IMR-90 (cell line): ENCODE measurements at regions not wholly inside any gene's neighbourhood (a gene's known extent, or its start where the extent isn't known, plus 50 kb on each side); places are given as distances from the start of the nearest gene placed in this dataset.

Experiments used
- ATAC-seq: fragments of 200-7000 bp; cut with Tn5 transposase; 2 replicates; pipeline ENCODE4 v1.9.1; 2020; ENCODE audit warnings: low read depth, mild to moderate bottlenecking, moderate library complexity
- BruUV-seq: library from RNA; stranded (reverse); fragments of 400-500 nt; replicated peaks from 2 replicates; lab custom pipeline; 2021; lab: Mats Ljungman, UMichigan
- CTCF ChIA-PET: fragments of 300-600 bp; formaldehyde crosslinking; extraction: SDS; loops from one replicate; lab custom pipeline; 2021; ENCODE audit warnings: antibody characterized with exemption; lab: Yijun Ruan, JAX
- POLR2A ChIA-PET: fragments of 300-600 bp; sonication (Branson Sonifier 250); formaldehyde crosslinking; loops from one replicate; lab custom pipeline; 2022; ENCODE audit warnings: antibody characterized with exemption; ENCODE audit not compliant: unreplicated experiment; lab: Charles Lee
- DNase-seq: peaks from one replicate; pipeline ENCODE4 v3.0.0; 2013
- H2AFZ ChIP-seq: replicated peaks from 2 replicates; pipeline ENCODE3; 2013; ENCODE audit warnings: low read length, mild to moderate bottlenecking; ENCODE audit not compliant: poor library complexity
- H2AK5ac ChIP-seq: 2 replicates; pipeline ENCODE4 v1.6.1; 2013; ENCODE audit warnings: low read depth, low read length, inconsistent platforms
- H2AK9ac ChIP-seq: replicated peaks from 2 replicates; pipeline ENCODE3; 2013; ENCODE audit warnings: mild to moderate bottlenecking, low read depth, low read length, moderate library complexity; ENCODE audit not compliant: poor library complexity
- H2BK120ac ChIP-seq: 2 replicates; pipeline ENCODE4 v1.6.1; 2013; ENCODE audit warnings: low read depth, low read length, inconsistent platforms
- H2BK15ac ChIP-seq: 3 replicates; pipeline ENCODE4 v1.6.1; 2013; ENCODE audit warnings: low read depth, low read length, inconsistent platforms
- H2BK20ac ChIP-seq: 2 replicates; pipeline ENCODE4 v1.6.1; 2013; ENCODE audit warnings: low read depth, mild to moderate bottlenecking, inconsistent platforms, low read length, moderate library complexity
- H2BK5ac ChIP-seq: 2 replicates; pipeline ENCODE4 v1.6.1; 2013; ENCODE audit warnings: mild to moderate bottlenecking, low read depth, low read length, inconsistent platforms; ENCODE audit not compliant: poor library complexity, severe bottlenecking
- H3K14ac ChIP-seq: replicated peaks from 2 replicates; pipeline ENCODE4 v1.6.1; 2013; ENCODE audit warnings: low read depth, low read length, inconsistent platforms
- H3K18ac ChIP-seq: 2 replicates; pipeline ENCODE4 v1.6.1; 2013; ENCODE audit warnings: low read depth, low read length, control low read depth
- H3K23ac ChIP-seq: 2 replicates; pipeline ENCODE4 v1.6.1; 2013; ENCODE audit warnings: low read depth, low read length, inconsistent platforms
- H3K27ac ChIP-seq: 2 replicates; pipeline ENCODE4 v1.5.1; 2013; ENCODE audit warnings: mild to moderate bottlenecking, control low read depth, low read length; ENCODE audit not compliant: insufficient read depth
- H3K27me3 ChIP-seq: 2 replicates; pipeline ENCODE4 v1.6.1; 2013; ENCODE audit warnings: low read length; ENCODE audit not compliant: control insufficient read depth, insufficient read depth
- H3K36me3 ChIP-seq: 2 replicates; pipeline ENCODE4 v1.6.1; 2013; ENCODE audit warnings: low read length, mixed read lengths; ENCODE audit not compliant: control insufficient read depth, insufficient read depth
- H3K4ac ChIP-seq: 2 replicates; pipeline ENCODE4 v1.6.1; 2013; ENCODE audit warnings: low read depth, low read length, inconsistent platforms
- H3K4me1 ChIP-seq: 2 replicates; pipeline ENCODE4 v1.6.1; 2013; ENCODE audit warnings: low read length, mixed read lengths; ENCODE audit not compliant: control insufficient read depth, insufficient read depth
- H3K4me2 ChIP-seq: 2 replicates; pipeline ENCODE4 v1.6.1; 2013; ENCODE audit warnings: low read depth, mild to moderate bottlenecking, control low read depth, low read length, moderate library complexity
- H3K4me3 ChIP-seq: 2 replicates; pipeline ENCODE4 v1.5.1; 2013; ENCODE audit warnings: low read depth, mild to moderate bottlenecking, control low read depth, low read length, moderate library complexity; ENCODE audit not compliant: insufficient read depth
- H3K56ac ChIP-seq: 2 replicates; pipeline ENCODE4 v1.6.1; 2013; ENCODE audit warnings: low read length, inconsistent platforms; ENCODE audit not compliant: insufficient read depth; ENCODE audit errors: extremely low read depth
- H3K79me1 ChIP-seq, 2 experiments: 2 replicates each; pipeline ENCODE4 v1.6.1; 2013; ENCODE audit warnings: low read length in 2 of 2, inconsistent platforms in 1 of 2, low read depth in 1 of 2
- H3K9ac ChIP-seq: 2 replicates; pipeline ENCODE4 v1.6.1; 2013; ENCODE audit warnings: low read depth, low read length, control low read depth
- H3K9me1 ChIP-seq: 2 replicates; pipeline ENCODE4 v1.6.1; 2013; ENCODE audit warnings: low read length, inconsistent platforms; ENCODE audit not compliant: insufficient read depth
- H3K9me3 ChIP-seq: 2 replicates; pipeline ENCODE4 v1.6.1; 2013; ENCODE audit warnings: low read length; ENCODE audit not compliant: control insufficient read depth, insufficient read depth
- H4K20me1 ChIP-seq: 2 replicates; pipeline ENCODE4 v1.6.1; 2013; ENCODE audit warnings: low read length, inconsistent platforms; ENCODE audit not compliant: insufficient read depth
- H4K5ac ChIP-seq: 2 replicates; pipeline ENCODE4 v1.6.1; 2013; ENCODE audit warnings: mild to moderate bottlenecking, low read depth, low read length, control low read depth
- H4K8ac ChIP-seq, 2 experiments: 2 replicates each; pipeline ENCODE4 v1.6.1; 2013; ENCODE audit warnings: low read depth in 2 of 2, low read length in 2 of 2, control low read depth in 1 of 2, inconsistent platforms in 1 of 2
- H4K91ac ChIP-seq: 2 replicates; pipeline ENCODE4 v1.6.1; 2013; ENCODE audit warnings: low read depth, low read length, inconsistent platforms; ENCODE audit not compliant: insufficient read depth
- BHLHE40 ChIP-seq: fragments of 150-350 bp; IDR thresholded peaks from 2 replicates; pipeline ENCODE4 v1.6.1; 2016; ENCODE audit warnings: mild to moderate bottlenecking, low read depth, low read length
- ELK1 ChIP-seq: fragments of 150-350 bp; IDR thresholded peaks from 2 replicates; pipeline ENCODE4 v1.6.1; 2016; ENCODE audit warnings: low read depth, mild to moderate bottlenecking, low read length, moderate library complexity, borderline replicate concordance
- NFE2L2 ChIP-seq: fragments of 150-350 bp; IDR thresholded peaks from 2 replicates; pipeline ENCODE4 v1.6.1; 2016; ENCODE audit warnings: low read depth, mild to moderate bottlenecking, low read length
- WGBS, 2 experiments: methylation state at CpG; one replicate each; pipeline versions ENCODE4 v1.1.5 to v1.1.7; 2013; ENCODE audit warnings: missing lambda C conversion rate in 2 of 2; ENCODE audit not compliant: insufficient read length in 1 of 2; ENCODE audit errors: extremely low coverage in 2 of 2; 5-methylcytosine and 5-hydroxymethylcytosine counted together
- dilution Hi-C: fragments of 300-500 bp; cut with HindIII; formaldehyde crosslinking; loops from one replicate; pipeline ENCODE4 v1.14.3; 2018; ENCODE audit warnings: low sequenced_read_pairs; ENCODE audit not compliant: unreplicated experiment
- in situ Hi-C: fragments of 300-500 bp; cut with MboI; formaldehyde crosslinking; loops from 3 replicates; pipeline ENCODE4 v1.14.3; 2019; ENCODE audit warnings: low sequenced_read_pairs, inconsistent platforms, mixed read lengths
- intact Hi-C: fragments of 100-400 bp; cut with micrococcal nuclease; formaldehyde crosslinking; loops from 2 replicates; pipeline ENCODE4 v1.10.0; 2022

- H2BK5ac ChIP-seq = no peak overlapping the region
- no peaks in the 10 kb centered on the region for H3K9me1 ChIP-seq
- H3K14ac ChIP-seq = no peak overlapping the region
- no peaks in the 10 kb centered on the region for H3K27me3 ChIP-seq
- H2AFZ ChIP-seq = no peak overlapping the region
- no peaks in the 10 kb centered on the region for H3K36me3 ChIP-seq
- intact Hi-C loops (no loop called here), dilution Hi-C loops (no loop called here), in situ Hi-C loops (no loop called here)
- H3K4me2 ChIP-seq = no peak overlapping the region
- H3K9me3 ChIP-seq = no peaks in the 10 kb centered on the region
- no peak overlapping the region for H3K27ac ChIP-seq
- 86% methylated on average over 1 of the region's 5 CpGs; no CpG with 5 or more reads in 1 of the 2 experiments for WGBS, 2 experiments
- H3K79me1 ChIP-seq = no peaks in the 10 kb centered on the region
- no peaks in the 10 kb centered on the region for H3K4me1 ChIP-seq
- no peak overlapping the region for H3K56ac ChIP-seq
- no peak overlapping the region for H4K8ac ChIP-seq
- TF ChIP-seq BHLHE40 (no peak), ELK1 (no peak), NFE2L2 (peak; percentile 61; the same call in 1 of the 2 replicates)
- H3K23ac ChIP-seq = no peak overlapping the region
- no peak overlapping the region for H2AK5ac ChIP-seq
- no TSS peak for BruUV-seq
- ChIA-PET CTCF (no interaction called here), POLR2A (no interaction called here)
- no peak overlapping the region for H3K4me3 ChIP-seq
- no peak overlapping the region for H2BK15ac ChIP-seq
- no peak overlapping the region for H4K91ac ChIP-seq
- H2AK9ac ChIP-seq = no peak overlapping the region
- no peak overlapping the region for H2BK120ac ChIP-seq
- no peak overlapping the region for H2BK20ac ChIP-seq
- H3K4ac ChIP-seq = no peak overlapping the region
- H3K18ac ChIP-seq = no peak overlapping the region
- H3K9ac ChIP-seq = no peak overlapping the region
- ATAC-seq = no peak
- no peak for DNase-seq
- H4K20me1 ChIP-seq = no peaks in the 10 kb centered on the region
- H4K5ac ChIP-seq = no peak overlapping the region
These were observed 180.4 kb upstream of the DAB2 start for GRCh38 chr5:39605145-39605544.
